ENCODE measurements at regions not wholly inside any gene's neighbourhood (a gene's known extent, or its start where the extent isn't known, plus 50 kb on each side); places are given as distances from the start of the nearest gene placed in this dataset.

GRCh38 chr18:44117821-44118220 is 562.9 kb upstream of the SETBP1 start:
- TF ChIP-seq ZNF423 (tag by site-specific recombination; IDR thresholded peaks at IDR 0.05) (no peak), REST (tag by site-specific recombination; IDR thresholded peaks at IDR 0.05) (no peak), ATF2 (tag by site-specific recombination; IDR thresholded peaks at IDR 0.05; ENCODE audit: low read depth) (no peak)

Data from HEK293 (cell line).